SK-N-MC (cell line): ENCODE measurements at regions not wholly inside any gene's neighbourhood (a gene's known extent, or its start where the extent isn't known, plus 50 kb on each side); places are given as distances from the start of the nearest gene placed in this dataset.

Experiments
- DNase-seq: peaks from one replicate; pipeline ENCODE4 v3.0.0-alpha.2; 2011; ENCODE audit warnings: low read depth, low spot score
- H3K27ac ChIP-seq: fragments of 200-600 bp; sonication (generic); 2 replicates; pipeline ENCODE4 v1.5.1; 2016; ENCODE audit warnings: mixed run types
- H3K36me3 ChIP-seq: fragments of 200-600 bp; sonication (generic); 2 replicates; pipeline ENCODE4 v1.6.1; 2017; ENCODE audit warnings: antibody characterized with exemption, low read length, mixed read lengths; ENCODE audit not compliant: insufficient read depth
- H3K4me3 ChIP-seq: fragments of 200-600 bp; sonication (generic); 2 replicates; pipeline ENCODE4 v1.5.1; 2016
- H3K9ac ChIP-seq: fragments of 200-600 bp; sonication (generic); 2 replicates; pipeline ENCODE4 v1.8.0; 2017; ENCODE audit warnings: mixed run types, mixed read lengths; ENCODE audit not compliant: insufficient read length
- H3K9me3 ChIP-seq: fragments of 200-600 bp; sonication (generic); 2 replicates; pipeline ENCODE4 v1.6.1; 2017; ENCODE audit warnings: low read depth, mild to moderate bottlenecking, antibody characterized with exemption, low read length, moderate library complexity, mixed read lengths
- EZH2 ChIP-seq: fragments of 200-600 bp; sonication (generic); IDR thresholded peaks from one replicate; pipeline ENCODE4 v1.6.1; 2017; ENCODE audit warnings: antibody characterized with exemption
- FOXP2 ChIP-seq: optimal IDR thresholded peaks from 2 replicates; pipeline ENCODE3; 2011; ENCODE audit warnings: mild to moderate bottlenecking, moderate library complexity; ENCODE audit not compliant: insufficient read depth; ENCODE audit errors: extremely low read length, control extremely low read depth
- POLR2AphosphoS5 ChIP-seq: IDR thresholded peaks from 2 replicates; pipeline ENCODE4 v1.6.1; 2012; ENCODE audit warnings: mild to moderate bottlenecking, low read depth, low read length, borderline replicate concordance

GRCh38 chr12:115730975-115731541, 546.4 kb downstream of the MED13L start:
- H3K36me3 ChIP-seq: no peaks in the 10 kb centered on the region
- TF ChIP-seq EZH2 (no peak), POLR2AphosphoS5 (no peak), FOXP2 (no peak)
- no peaks in the 10 kb centered on the region for H3K9me3 ChIP-seq
- no peak overlapping the region for H3K27ac ChIP-seq
- no peak for DNase-seq
- no peak overlapping the region for H3K9ac ChIP-seq
- no peak overlapping the region for H3K4me3 ChIP-seq

- DNase-seq: no peak
- H3K27ac ChIP-seq: no peak overlapping the region
- no peak overlapping the region for H3K4me3 ChIP-seq
- H3K9ac ChIP-seq: no peak overlapping the region
- H3K9me3 ChIP-seq: no peaks in the 10 kb centered on the region
- H3K36me3 ChIP-seq: no peaks in the 10 kb centered on the region
- no peak for TF ChIP-seq FOXP2
- no peak for TF ChIP-seq POLR2AphosphoS5
- no peak for TF ChIP-seq EZH2
Measured at GRCh38 chr12:115726691-115727090, 550.8 kb downstream of the MED13L start.

- Histone ChIP-seq H3K9ac (no peak overlapping the region), H3K9me3 (no peaks in the 10 kb centered on the region), H3K4me3 (no peak overlapping the region), H3K27ac (no peak overlapping the region), H3K36me3 (no peaks in the 10 kb centered on the region)
- DNase-seq: no peak
- no peak for TF ChIP-seq FOXP2
Measured at GRCh38 chr12:115722181-115722580, 555.3 kb downstream of the MED13L start.

GRCh38 chr12:115716551-115716950, 560.9 kb downstream of the MED13L start:
- H3K27ac ChIP-seq: no peak overlapping the region
- no peak for TF ChIP-seq FOXP2
- TF ChIP-seq EZH2: no peak
- H3K36me3 ChIP-seq: no peaks in the 10 kb centered on the region
- DNase-seq: no peak
- H3K9ac ChIP-seq: no peak overlapping the region
- H3K9me3 ChIP-seq: no peaks in the 10 kb centered on the region
- H3K4me3 ChIP-seq: no peak overlapping the region

- Histone ChIP-seq H3K27ac (no peak overlapping the region), H3K9me3 (no peaks in the 10 kb centered on the region), H3K4me3 (no peak overlapping the region), H3K36me3 (no peaks in the 10 kb centered on the region), H3K9ac (no peak overlapping the region)
- TF ChIP-seq FOXP2: no peak
- TF ChIP-seq EZH2: no peak
- no peak for TF ChIP-seq POLR2AphosphoS5
- no peak for DNase-seq
Measured at GRCh38 chr12:115712676-115713075, 564.8 kb downstream of the MED13L start.

- no peak for TF ChIP-seq FOXP2
- TF ChIP-seq EZH2: no peak
- no peak for TF ChIP-seq POLR2AphosphoS5
Measured at GRCh38 chr12:115710104-115710564, 567.4 kb downstream of the MED13L start.

GRCh38 chr12:115709540-115710011, 567.9 kb downstream of the MED13L start:
- no peak for TF ChIP-seq POLR2AphosphoS5
- Histone ChIP-seq H3K9me3 (no peaks in the 10 kb centered on the region), H3K9ac (no peak overlapping the region), H3K27ac (no peak overlapping the region), H3K4me3 (no peak overlapping the region), H3K36me3 (no peaks in the 10 kb centered on the region)
- no peak for DNase-seq

More at GRCh38 chr12:115710104-115710564, 567.4 kb downstream of the MED13L start:
- Histone ChIP-seq H3K4me3 (no peak overlapping the region), H3K27ac (no peak overlapping the region), H3K9me3 (no peaks in the 10 kb centered on the region), H3K36me3 (no peaks in the 10 kb centered on the region), H3K9ac (no peak overlapping the region)
- no peak for DNase-seq

- H3K9me3 ChIP-seq: no peaks in the 10 kb centered on the region
- DNase-seq: no peak
- TF ChIP-seq FOXP2: no peak
- H3K9ac ChIP-seq: no peak overlapping the region
- H3K4me3 ChIP-seq: no peak overlapping the region
- no peaks in the 10 kb centered on the region for H3K36me3 ChIP-seq
- no peak overlapping the region for H3K27ac ChIP-seq
Measured at GRCh38 chr12:115708801-115709200, 568.7 kb downstream of the MED13L start.

GRCh38 chr12:115700896-115701465, 576.5 kb downstream of the MED13L start:
- TF ChIP-seq FOXP2 (no peak), POLR2AphosphoS5 (no peak), EZH2 (no peak)
- H3K9me3 ChIP-seq: no peaks in the 10 kb centered on the region
- no peak overlapping the region for H3K4me3 ChIP-seq
- no peak overlapping the region for H3K27ac ChIP-seq
- no peak for DNase-seq
- H3K36me3 ChIP-seq: no peaks in the 10 kb centered on the region
- H3K9ac ChIP-seq: no peak overlapping the region
